GM12878 (cell line): ENCODE measurements at regions not wholly inside any gene's neighbourhood (a gene's known extent, or its start where the extent isn't known, plus 50 kb on each side); places are given as distances from the start of the nearest gene placed in this dataset.
"Not testable (repeated sequence)": the region's sequence is repeated elsewhere in the genome, so short reads cannot be mapped to it uniquely, and the experiment has no call there.

Experiments
- EED ChIP-seq: sonication (generic); IDR thresholded peaks from 2 replicates; pipeline ENCODE4 v1.6.1; 2016; ENCODE audit warnings: antibody characterized with exemption, low read depth
- EZH2 ChIP-seq: IDR thresholded peaks from 2 replicates; pipeline ENCODE4 v1.6.1; 2012; ENCODE audit warnings: low read depth, mild to moderate bottlenecking, control low read depth, inconsistent platforms, low read length, borderline replicate concordance; ENCODE audit not compliant: control insufficient read depth
- IKZF1 ChIP-seq: fragments of 450-650 bp; conservative IDR thresholded peaks from 2 replicates; pipeline ENCODE4 v1.6.1; 2017; ENCODE audit warnings: antibody characterized with exemption, mild to moderate bottlenecking
- POLR2AphosphoS2 ChIP-seq: IDR thresholded peaks from 2 replicates; pipeline ENCODE4 v1.6.1; 2011; ENCODE audit warnings: low read depth, mild to moderate bottlenecking, low read length, improper control_type of control experiment, moderate library complexity
- POLR2AphosphoS5 ChIP-seq: IDR thresholded peaks from 2 replicates; pipeline ENCODE4 v1.6.1; 2011; ENCODE audit warnings: mild to moderate bottlenecking, low read length, inconsistent platforms
- TAF1 ChIP-seq: IDR thresholded peaks from 2 replicates; pipeline ENCODE4 v1.6.1; 2011; ENCODE audit warnings: mild to moderate bottlenecking, low read depth, low read length, borderline replicate concordance
- ZSCAN29 ChIP-seq: fragments of 450-650 bp; IDR thresholded peaks from 2 replicates; pipeline ENCODE4 v1.6.1; 2017; ENCODE audit warnings: mild to moderate bottlenecking, moderate library complexity

- TF ChIP-seq EED, ZSCAN29, EZH2, POLR2AphosphoS2, IKZF1, POLR2AphosphoS5, TAF1: not testable (repeated sequence)
These were observed 84.8 kb downstream of the TRIM43 start for GRCh38 chr2:95676573-95676972.
